Trophoblast cell (in vitro differentiated cells and primary cell): ENCODE measurements at regions not wholly inside any gene's neighbourhood (a gene's known extent, or its start where the extent isn't known, plus 50 kb on each side); places are given as distances from the start of the nearest gene placed in this dataset.

Source experiments
- DNase-seq, 2 donors: peaks; one replicate each; pipeline ENCODE4 v3.0.0-alpha.2; 2016
- H2AFZ ChIP-seq: 2 replicates; pipeline ENCODE4 v1.6.1; 2013; ENCODE audit warnings: low read length, moderate library complexity, mild to moderate bottlenecking; ENCODE audit not compliant: insufficient read depth, poor library complexity
- H2AK5ac ChIP-seq: 2 replicates; pipeline ENCODE4 v1.6.1; 2013; ENCODE audit warnings: mild to moderate bottlenecking, low read length
- H2BK120ac ChIP-seq: 2 replicates; pipeline ENCODE4 v1.6.1; 2013; ENCODE audit warnings: low read length, mild to moderate bottlenecking, moderate library complexity; ENCODE audit not compliant: insufficient read depth, poor library complexity
- H2BK12ac ChIP-seq: 2 replicates; pipeline ENCODE4 v1.6.1; 2013; ENCODE audit warnings: mild to moderate bottlenecking, low read length, moderate library complexity
- H2BK5ac ChIP-seq: 2 replicates; pipeline ENCODE4 v1.6.1; 2013; ENCODE audit warnings: low read length, low read depth, moderate library complexity, mild to moderate bottlenecking; ENCODE audit not compliant: poor library complexity
- H3K14ac ChIP-seq: 2 replicates; pipeline ENCODE4 v1.6.1; 2013; ENCODE audit warnings: mild to moderate bottlenecking, low read length
- H3K18ac ChIP-seq: 2 replicates; pipeline ENCODE4 v1.6.1; 2013; ENCODE audit warnings: mild to moderate bottlenecking, low read length
- H3K23ac ChIP-seq: 2 replicates; pipeline ENCODE4 v1.6.1; 2013; ENCODE audit warnings: low read length
- H3K27ac ChIP-seq: 2 replicates; pipeline ENCODE4 v1.5.1; 2013; ENCODE audit warnings: low read depth, mild to moderate bottlenecking, inconsistent platforms, low read length, moderate library complexity
- H3K27me3 ChIP-seq: 2 replicates; pipeline ENCODE4 v1.6.1; 2013; ENCODE audit warnings: inconsistent platforms, mild to moderate bottlenecking, low read length, moderate library complexity; ENCODE audit not compliant: insufficient read depth
- H3K36me3 ChIP-seq, 2 experiments: 1 replicate in 1 of 2; 2 replicates in 1 of 2; pipeline ENCODE4 v1.6.1; 2013; ENCODE audit warnings: low read length in 2 of 2, mild to moderate bottlenecking in 2 of 2, moderate library complexity in 1 of 2; ENCODE audit not compliant: insufficient read depth in 2 of 2, control insufficient read depth in 1 of 2
- H3K4ac ChIP-seq: 2 replicates; pipeline ENCODE4 v1.6.1; 2013; ENCODE audit warnings: low read depth, mild to moderate bottlenecking, low read length, moderate library complexity
- H3K4me1 ChIP-seq, 2 experiments: 1 replicate in 1 of 2; 2 replicates in 1 of 2; pipeline ENCODE4 v1.6.1; 2013; ENCODE audit warnings: low read length in 2 of 2, mild to moderate bottlenecking in 2 of 2, moderate library complexity in 1 of 2; ENCODE audit not compliant: insufficient read depth in 2 of 2, control insufficient read depth in 1 of 2
- H3K4me2 ChIP-seq: 2 replicates; pipeline ENCODE4 v1.6.1; 2013; ENCODE audit warnings: inconsistent platforms, mild to moderate bottlenecking, low read length, moderate library complexity
- H3K4me3 ChIP-seq: 2 replicates; pipeline ENCODE4 v1.5.1; 2013; ENCODE audit warnings: mild to moderate bottlenecking, low read depth, low read length, inconsistent platforms
- H3K79me1 ChIP-seq: one replicate; pipeline ENCODE4 v1.6.1; 2013; ENCODE audit warnings: low read length
- H3K79me2 ChIP-seq: 2 replicates; pipeline ENCODE4 v1.6.1; 2013; ENCODE audit warnings: low read length, mild to moderate bottlenecking; ENCODE audit not compliant: control insufficient read depth, insufficient read depth, poor library complexity
- H3K9ac ChIP-seq: 2 replicates; pipeline ENCODE4 v1.6.1; 2013; ENCODE audit warnings: mild to moderate bottlenecking, low read length
- H3K9me3 ChIP-seq: 2 replicates; pipeline ENCODE4 v1.6.1; 2013; ENCODE audit warnings: low read depth, mild to moderate bottlenecking, control low read depth, inconsistent platforms, low read length; ENCODE audit not compliant: insufficient read depth
- H4K12ac ChIP-seq: 2 replicates; pipeline ENCODE4 v1.6.1; 2013; ENCODE audit warnings: low read depth, mild to moderate bottlenecking, low read length, moderate library complexity
- H4K8ac ChIP-seq: 2 replicates; pipeline ENCODE4 v1.6.1; 2013; ENCODE audit warnings: low read depth, mild to moderate bottlenecking, low read length, moderate library complexity
- H4K91ac ChIP-seq: one replicate; pipeline ENCODE4 v1.6.1; 2013; ENCODE audit warnings: low read depth, mild to moderate bottlenecking, low read length, moderate library complexity
- WGBS: extraction: QIAGEN DNeasy Blood & Tissue Kit; methylation state at CpG from one replicate; pipeline ENCODE4 v1.1.7; 2013; ENCODE audit warnings: missing lambda C conversion rate; ENCODE audit not compliant: insufficient read length, insufficient coverage; ENCODE audit errors: extremely low coverage; 5-methylcytosine and 5-hydroxymethylcytosine counted together

GRCh38 chr5:159555084-159555483 is 224.8 kb upstream of the IL12B start:
- no peak overlapping the region for H2AFZ ChIP-seq
- no peak overlapping the region for H3K27ac ChIP-seq
- H3K4ac ChIP-seq, result no peak overlapping the region
- no peak overlapping the region for H2AK5ac ChIP-seq
- no peak overlapping the region for H2BK12ac ChIP-seq
- no peaks in the 10 kb centered on the region for H3K36me3 ChIP-seq
- no peak overlapping the region for H3K9ac ChIP-seq
- H3K18ac ChIP-seq, result no peak overlapping the region
- no peak overlapping the region for H3K4me3 ChIP-seq
- no peaks in the 10 kb centered on the region for H3K79me2 ChIP-seq
- H3K4me1 ChIP-seq, result no peaks in the 10 kb centered on the region
- no peak overlapping the region for H2BK120ac ChIP-seq
- H3K79me1 ChIP-seq, result no peaks in the 10 kb centered on the region
- no peaks in the 10 kb centered on the region for H3K27me3 ChIP-seq
- no peaks in the 10 kb centered on the region for H3K9me3 ChIP-seq
- H2BK5ac ChIP-seq, result no peak overlapping the region
- no peak overlapping the region for H4K8ac ChIP-seq
- no peak overlapping the region for H3K14ac ChIP-seq
- H3K23ac ChIP-seq, result no peak overlapping the region
- no CpG with 5 or more reads among the region's 1 CpG for WGBS
- no peak for DNase-seq
- H4K91ac ChIP-seq, result no peak overlapping the region
- no peak overlapping the region for H3K4me2 ChIP-seq
- H4K12ac ChIP-seq, result no peak overlapping the region

GRCh38 chr5:159559337-159559736 is 229.1 kb upstream of the IL12B start:
- no CpG with 5 or more reads among the region's 2 CpGs for WGBS
- H4K91ac ChIP-seq, result no peak overlapping the region
- H3K14ac ChIP-seq, result no peak overlapping the region
- H3K9me3 ChIP-seq, result no peaks in the 10 kb centered on the region
- DNase-seq, result no peak
- H3K36me3 ChIP-seq, result no peaks in the 10 kb centered on the region
- no peak overlapping the region for H2BK120ac ChIP-seq
- no peak overlapping the region for H2AK5ac ChIP-seq
- H3K79me1 ChIP-seq, result no peaks in the 10 kb centered on the region
- no peaks in the 10 kb centered on the region for H3K27me3 ChIP-seq
- no peak overlapping the region for H3K4me2 ChIP-seq
- no peak overlapping the region for H3K23ac ChIP-seq
- H3K4me1 ChIP-seq, result no peaks in the 10 kb centered on the region
- H3K27ac ChIP-seq, result no peak overlapping the region
- H3K4me3 ChIP-seq, result no peak overlapping the region
- no peak overlapping the region for H2AFZ ChIP-seq
- H3K79me2 ChIP-seq, result no peaks in the 10 kb centered on the region
- H2BK5ac ChIP-seq, result no peak overlapping the region
- H4K8ac ChIP-seq, result no peak overlapping the region
- no peak overlapping the region for H3K9ac ChIP-seq
- H3K18ac ChIP-seq, result no peak overlapping the region
- no peak overlapping the region for H2BK12ac ChIP-seq
- H4K12ac ChIP-seq, result no peak overlapping the region
- H3K4ac ChIP-seq, result no peak overlapping the region

- DNase-seq, result no peak
- Histone ChIP-seq H3K9ac (no peak overlapping the region), H2BK5ac (no peak overlapping the region), H3K14ac (no peak overlapping the region), H3K23ac (no peak overlapping the region), H3K4me1 (no peaks in the 10 kb centered on the region), H4K12ac (no peak overlapping the region), H2BK120ac (no peak overlapping the region), H2AFZ (no peak overlapping the region), H3K27ac (no peak overlapping the region), H4K91ac (no peak overlapping the region), H3K9me3 (no peaks in the 10 kb centered on the region), H2AK5ac (no peak overlapping the region), H4K8ac (no peak overlapping the region), H2BK12ac (no peak overlapping the region), H3K79me1 (no peaks in the 10 kb centered on the region), H3K36me3 (no peaks in the 10 kb centered on the region), H3K4me3 (no peak overlapping the region), H3K4ac (no peak overlapping the region), H3K4me2 (no peak overlapping the region), H3K79me2 (no peaks in the 10 kb centered on the region), H3K27me3 (no peaks in the 10 kb centered on the region), H3K18ac (no peak overlapping the region)
- no CpG with 5 or more reads among the region's 7 CpGs for WGBS
Observed at GRCh38 chr5:159560088-159560487, 229.8 kb upstream of the IL12B start.

GRCh38 chr5:159564031-159564430 is 233.7 kb upstream of the IL12B start:
- H3K79me1 ChIP-seq, result no peaks in the 10 kb centered on the region
- H4K91ac ChIP-seq, result no peak overlapping the region
- whole genome bisulfite sequencing, result no CpG with 5 or more reads among the region's 2 CpGs
- H3K36me3 ChIP-seq, result no peaks in the 10 kb centered on the region
- no peak overlapping the region for H3K18ac ChIP-seq
- no peak overlapping the region for H4K8ac ChIP-seq
- no peak overlapping the region for H4K12ac ChIP-seq
- no peak overlapping the region for H2BK5ac ChIP-seq
- no peak overlapping the region for H3K27ac ChIP-seq
- no peaks in the 10 kb centered on the region for H3K27me3 ChIP-seq
- H3K79me2 ChIP-seq, result no peaks in the 10 kb centered on the region
- no peak overlapping the region for H3K4me3 ChIP-seq
- no peak overlapping the region for H3K23ac ChIP-seq
- H3K4me2 ChIP-seq, result no peak overlapping the region
- H3K4ac ChIP-seq, result no peak overlapping the region
- DNase-seq, result no peak
- H2BK120ac ChIP-seq, result no peak overlapping the region
- no peak overlapping the region for H3K14ac ChIP-seq
- H2BK12ac ChIP-seq, result no peak overlapping the region
- H3K4me1 ChIP-seq, result no peaks in the 10 kb centered on the region
- H3K9ac ChIP-seq, result no peak overlapping the region
- H2AFZ ChIP-seq, result no peak overlapping the region
- H3K9me3 ChIP-seq, result no peaks in the 10 kb centered on the region
- H2AK5ac ChIP-seq, result no peak overlapping the region
